HCT116 (cell line): ENCODE measurements at regions not wholly inside any gene's neighbourhood (a gene's known extent, or its start where the extent isn't known, plus 50 kb on each side); places are given as distances from the start of the nearest gene placed in this dataset.

Experiments used
- ATAC-seq: fragments of 200-7000 bp; cut with Tn5 transposase; 2 replicates; pipeline ENCODE4 v1.9.1; 2020; ENCODE audit warnings: mild to moderate bottlenecking, moderate library complexity
- BruUV-seq: library from RNA; stranded (reverse); fragments of 400-500 nt; replicated peaks from 2 replicates; lab custom pipeline; 2021; lab: Mats Ljungman, UMichigan
- CTCF ChIA-PET: fragments of 300-600 bp; sonication (Branson Sonifier 250); formaldehyde crosslinking; loops from one replicate; lab custom pipeline; 2021; ENCODE audit warnings: antibody characterized with exemption; lab: Charles Lee
- POLR2A ChIA-PET: fragments of 300-600, 350-600 bp; sonication (Branson Sonifier 250); formaldehyde crosslinking; loops from one replicate; lab custom pipeline; 2021; ENCODE audit warnings: antibody characterized with exemption; lab: Charles Lee
- RAD21 ChIA-PET, 2 experiments: fragments of 300-600 bp; sonication (Branson Sonifier 250); formaldehyde crosslinking; loops; one replicate each; lab custom pipeline; 2023; ENCODE audit warnings: low total read pairs in 2 of 2; ENCODE audit not compliant: uncharacterized antibody in 2 of 2, unreplicated experiment in 2 of 2, low non-redundant PET in 1 of 2; lab: Charles Lee
- DNase-seq: peaks from one replicate; pipeline ENCODE4 v3.0.0-alpha.2; 2010; ENCODE audit warnings: low read depth, low spot score
- H2AFZ ChIP-seq: fragments of 200-600 bp; shearing (Covaris generic), sonication (generic); 2 replicates; pipeline ENCODE4 v1.6.1; 2017; ENCODE audit warnings: low read depth, mixed run types, mixed read lengths, antibody characterized with exemption, low read length; ENCODE audit not compliant: poor library complexity, severe bottlenecking
- H3K27ac ChIP-seq: 2 replicates; pipeline ENCODE4 v1.5.1; 2012; ENCODE audit warnings: low read depth, low read length
- H3K27me3 ChIP-seq: fragments of 200-600 bp; sonication (generic); 2 replicates; pipeline ENCODE4 v1.6.1; 2016; ENCODE audit warnings: mixed run types, low read length, mixed read lengths; ENCODE audit not compliant: insufficient read depth
- H3K36me3 ChIP-seq, 2 experiments: fragments of 200-500 bp in 1 of 2; fragments of 200-600 bp in 1 of 2; sonication (Bioruptor generic) in 1 of 2; sonication (generic) in 1 of 2; 2 replicates each; pipeline versions ENCODE4 v1.5.1 to v1.6.1; 2014 to 2016; ENCODE audit warnings: low read length in 2 of 2, inconsistent platforms in 1 of 2, mixed read lengths in 1 of 2, mixed run types in 1 of 2; ENCODE audit not compliant: insufficient read depth in 2 of 2, control insufficient read depth in 1 of 2
- H3K4me1 ChIP-seq, 2 experiments: fragments of 200-600 bp in 1 of 2; sonication (generic) in 1 of 2; 2 replicates each; pipeline versions ENCODE4 v1.5.1 to v1.6.1; 2012 to 2017; ENCODE audit warnings: low read length in 2 of 2, inconsistent platforms in 1 of 2, mild to moderate bottlenecking in 1 of 2, mixed read lengths in 1 of 2, mixed run types in 1 of 2, moderate library complexity in 1 of 2; ENCODE audit not compliant: insufficient read depth in 2 of 2, control insufficient read depth in 1 of 2
- H3K4me2 ChIP-seq: fragments of 200-600 bp; sonication (generic); 2 replicates; pipeline ENCODE4 v1.6.1; 2017; ENCODE audit warnings: mixed run types, low read length, mixed read lengths
- H3K4me3 ChIP-seq, 2 experiments: fragments of 200-600 bp in 1 of 2; sonication (generic) in 1 of 2; replicated peaks in 1 of 2; 2 replicates each; pipeline ENCODE4 v1.5.1; 2011 to 2016; ENCODE audit warnings: low read length in 2 of 2, control low read depth in 1 of 2, low read depth in 1 of 2, mild to moderate bottlenecking in 1 of 2, mixed read lengths in 1 of 2, mixed run types in 1 of 2
- H3K79me2 ChIP-seq: fragments of 200-600 bp; sonication (generic); 2 replicates; pipeline ENCODE4 v1.6.1; 2017; ENCODE audit warnings: mild to moderate bottlenecking, mixed run types, low read length, moderate library complexity, mixed read lengths; ENCODE audit not compliant: insufficient read depth
- H3K9ac ChIP-seq: fragments of 200-600 bp; sonication (generic); 2 replicates; pipeline ENCODE4 v1.6.1; 2016; ENCODE audit warnings: low read length, mixed read lengths
- H3K9me2 ChIP-seq: fragments of 200-600 bp; sonication (generic), shearing (Covaris generic); 2 replicates; pipeline ENCODE4 v1.6.1; 2017; ENCODE audit warnings: mixed run types, mild to moderate bottlenecking, moderate library complexity; ENCODE audit not compliant: insufficient read depth
- H3K9me3 ChIP-seq, 2 experiments: fragments of 200-500 bp in 1 of 2; fragments of 200-600 bp in 1 of 2; sonication (Bioruptor generic) in 1 of 2; sonication (generic) in 1 of 2; 2 replicates each; pipeline ENCODE4 v1.6.1; 2014 to 2017; ENCODE audit warnings: low read length in 2 of 2, mixed read lengths in 2 of 2, inconsistent platforms in 1 of 2, low read depth in 1 of 2, mild to moderate bottlenecking in 1 of 2, mixed run types in 1 of 2, moderate library complexity in 1 of 2; ENCODE audit not compliant: control insufficient read depth in 1 of 2, insufficient read depth in 1 of 2
- H4K20me1 ChIP-seq: fragments of 200-600 bp; sonication (generic), shearing (Covaris generic); 2 replicates; pipeline ENCODE4 v1.6.1; 2017; ENCODE audit warnings: mixed run types, mild to moderate bottlenecking, moderate library complexity; ENCODE audit not compliant: insufficient read depth
- CBX3 ChIP-seq: IDR thresholded peaks from 2 replicates; pipeline ENCODE4 v1.6.1; 2012; ENCODE audit warnings: low read depth
- EGR1 ChIP-seq: IDR thresholded peaks from 2 replicates; pipeline ENCODE4 v1.6.1; 2012; ENCODE audit warnings: low read depth
- JUND ChIP-seq: IDR thresholded peaks from 2 replicates; pipeline ENCODE4 v1.6.1; 2012
- POLR2AphosphoS5 ChIP-seq: IDR thresholded peaks from 2 replicates; pipeline ENCODE4 v1.6.1; 2011; ENCODE audit warnings: mild to moderate bottlenecking, low read depth, low read length, moderate library complexity
- SP1 ChIP-seq: IDR thresholded peaks from 2 replicates; pipeline ENCODE4 v1.6.1; 2012; ENCODE audit warnings: low read depth
- YY1 ChIP-seq: IDR thresholded peaks from 2 replicates; pipeline ENCODE4 v1.6.1; 2011; ENCODE audit warnings: low read length, low read depth, moderate library complexity, mild to moderate bottlenecking; ENCODE audit not compliant: insufficient replicate concordance; ENCODE audit errors: extremely low read depth
- intact Hi-C: fragments of 100-400 bp; cut with micrococcal nuclease; formaldehyde crosslinking; loops from 2 replicates; pipeline ENCODE4 v1.10.0; 2022
- TF ChIP-seq, protein P1 (sequence below): IDR thresholded peaks from 2 replicates; pipeline ENCODE4 v1.6.1; 2012
- TF ChIP-seq, protein P2 (sequence below): IDR thresholded peaks from 2 replicates; pipeline ENCODE4 v1.6.1; 2011; ENCODE audit warnings: mild to moderate bottlenecking, low read length, moderate library complexity; ENCODE audit not compliant: insufficient replicate concordance; ENCODE audit errors: extremely low read depth

DNA sequence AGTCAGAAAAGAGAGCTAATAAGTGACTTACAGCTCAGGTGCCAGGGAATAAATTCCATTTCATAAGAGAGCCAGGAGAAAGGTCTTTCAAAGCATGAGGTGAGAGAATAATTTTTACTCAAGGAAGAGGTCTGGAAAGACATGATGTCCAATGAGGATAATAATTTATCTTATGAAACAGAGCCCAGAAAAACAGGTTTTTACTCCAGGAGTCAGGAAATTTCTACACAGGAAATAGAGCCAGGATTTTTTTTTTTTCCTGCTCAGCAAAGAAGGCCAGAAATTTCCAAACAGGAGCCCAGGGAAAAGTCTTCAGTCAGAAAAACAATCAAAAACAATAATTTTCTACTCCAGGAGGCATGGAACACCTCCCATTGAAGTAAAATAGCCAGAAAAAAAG is 1185.7 kb upstream of the TSPY4 start:
- no peak for DNase-seq
- no peaks in the 10 kb centered on the region for H3K9me2 ChIP-seq
- H2AFZ ChIP-seq = no peak overlapping the region
- H3K4me2 ChIP-seq = no peak overlapping the region
- BruUV-seq = no TSS peak
- no peaks in the 10 kb centered on the region for H3K9me3 ChIP-seq
- no peak overlapping the region for H3K9ac ChIP-seq
- TF ChIP-seq, protein P1, sequence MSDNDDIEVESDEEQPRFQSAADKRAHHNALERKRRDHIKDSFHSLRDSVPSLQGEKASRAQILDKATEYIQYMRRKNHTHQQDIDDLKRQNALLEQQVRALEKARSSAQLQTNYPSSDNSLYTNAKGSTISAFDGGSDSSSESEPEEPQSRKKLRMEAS = no peak
- TF ChIP-seq, protein P2, sequence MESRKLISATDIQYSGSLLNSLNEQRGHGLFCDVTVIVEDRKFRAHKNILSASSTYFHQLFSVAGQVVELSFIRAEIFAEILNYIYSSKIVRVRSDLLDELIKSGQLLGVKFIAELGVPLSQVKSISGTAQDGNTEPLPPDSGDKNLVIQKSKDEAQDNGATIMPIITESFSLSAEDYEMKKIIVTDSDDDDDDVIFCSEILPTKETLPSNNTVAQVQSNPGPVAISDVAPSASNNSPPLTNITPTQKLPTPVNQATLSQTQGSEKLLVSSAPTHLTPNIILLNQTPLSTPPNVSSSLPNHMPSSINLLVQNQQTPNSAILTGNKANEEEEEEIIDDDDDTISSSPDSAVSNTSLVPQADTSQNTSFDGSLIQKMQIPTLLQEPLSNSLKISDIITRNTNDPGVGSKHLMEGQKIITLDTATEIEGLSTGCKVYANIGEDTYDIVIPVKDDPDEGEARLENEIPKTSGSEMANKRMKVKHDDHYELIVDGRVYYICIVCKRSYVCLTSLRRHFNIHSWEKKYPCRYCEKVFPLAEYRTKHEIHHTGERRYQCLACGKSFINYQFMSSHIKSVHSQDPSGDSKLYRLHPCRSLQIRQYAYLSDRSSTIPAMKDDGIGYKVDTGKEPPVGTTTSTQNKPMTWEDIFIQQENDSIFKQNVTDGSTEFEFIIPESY = no peak
- TF ChIP-seq SP1 (no peak), CBX3 (no peak)
- H3K4me1 ChIP-seq = no peaks in the 10 kb centered on the region
- H3K36me3 ChIP-seq = no peaks in the 10 kb centered on the region
- ChIA-PET RAD21 (no interaction called here), POLR2A (no interaction called here), CTCF (no interaction called here)
- H3K79me2 ChIP-seq = no peaks in the 10 kb centered on the region
- no peaks in the 10 kb centered on the region for H4K20me1 ChIP-seq
- intact Hi-C loops = no loop called here
- H3K4me3 ChIP-seq = no peak overlapping the region
- H3K27me3 ChIP-seq = no peaks in the 10 kb centered on the region
- no peak for ATAC-seq
- H3K27ac ChIP-seq = no peak overlapping the region

DNA sequence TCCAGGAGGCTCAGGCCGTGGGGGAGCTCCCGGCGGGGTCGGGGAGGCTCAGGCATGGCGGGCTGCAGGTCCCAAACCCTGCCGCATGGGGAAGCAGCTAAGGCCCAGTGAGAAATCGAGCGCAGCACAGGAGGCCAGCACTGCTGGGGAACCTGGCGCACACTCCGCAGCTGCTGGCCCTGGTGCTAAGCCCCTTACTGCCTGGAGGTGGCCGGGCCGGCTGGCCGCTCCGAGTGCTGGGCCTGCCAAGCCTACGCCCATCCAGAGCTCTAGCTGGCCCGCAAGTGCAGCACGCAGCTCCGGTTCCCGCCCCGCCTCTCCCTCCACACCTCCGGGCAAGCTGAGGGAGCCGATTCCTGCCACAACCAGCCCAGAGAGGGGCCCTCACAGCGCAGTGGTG is 1208.7 kb upstream of the TSPY4 start:
- H4K20me1 ChIP-seq = no peaks in the 10 kb centered on the region
- CTCF ChIA-PET = no interaction called here
- H3K27me3 ChIP-seq = no peaks in the 10 kb centered on the region
- no peak overlapping the region for H3K27ac ChIP-seq
- no peaks in the 10 kb centered on the region for H3K9me3 ChIP-seq
- H2AFZ ChIP-seq = no peak overlapping the region
- H3K36me3 ChIP-seq = no peaks in the 10 kb centered on the region
- no peak overlapping the region for H3K9ac ChIP-seq
- no TSS peak for BruUV-seq
- no peak overlapping the region for H3K4me2 ChIP-seq
- TF ChIP-seq YY1 = no peak
- no peak for TF ChIP-seq EGR1
- no peak for TF ChIP-seq POLR2AphosphoS5
- no peak for TF ChIP-seq CBX3
- TF ChIP-seq JUND = no peak
- TF ChIP-seq, all 23 proteins: peak for 0
- Histone ChIP-seq H3K79me2 (no peaks in the 10 kb centered on the region), H3K9me2 (no peaks in the 10 kb centered on the region), H3K4me3 (no peak overlapping the region), H3K4me1 (no peaks in the 10 kb centered on the region)
- ChIA-PET RAD21 (no interaction called here), POLR2A (no interaction called here)
- intact Hi-C loops = no loop called here
- ATAC-seq (no peak), DNase-seq (no peak)
